ENCODE measurements at regions not wholly inside any gene's neighbourhood (a gene's known extent, or its start where the extent isn't known, plus 50 kb on each side); places are given as distances from the start of the nearest gene placed in this dataset.

DNA sequence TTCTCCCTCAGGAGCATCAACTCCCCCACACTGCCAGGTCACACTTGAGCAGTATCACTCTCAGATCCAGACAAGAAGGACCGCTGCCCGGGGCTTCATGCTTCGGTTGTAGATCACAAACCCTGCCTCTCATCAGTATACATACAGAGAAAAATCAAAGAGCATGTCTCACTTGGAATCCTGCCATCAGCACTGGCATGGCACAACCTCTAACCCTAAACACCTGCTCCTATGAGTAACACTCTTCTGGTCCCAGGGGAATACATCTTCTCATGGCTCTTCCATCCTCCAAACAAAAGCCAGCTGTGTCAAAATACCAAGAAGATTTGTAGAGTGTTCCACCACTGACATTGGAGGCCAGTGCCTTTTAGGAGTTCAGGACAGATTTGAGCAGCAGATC, 84.8 kb upstream of the MIER3 start:
- DNase-seq (ENCODE audit: low read depth) = no peak
- no peak overlapping the region for H3K4me3 ChIP-seq (ENCODE audit: low read depth, low read length)
- TF ChIP-seq, protein P1, sequence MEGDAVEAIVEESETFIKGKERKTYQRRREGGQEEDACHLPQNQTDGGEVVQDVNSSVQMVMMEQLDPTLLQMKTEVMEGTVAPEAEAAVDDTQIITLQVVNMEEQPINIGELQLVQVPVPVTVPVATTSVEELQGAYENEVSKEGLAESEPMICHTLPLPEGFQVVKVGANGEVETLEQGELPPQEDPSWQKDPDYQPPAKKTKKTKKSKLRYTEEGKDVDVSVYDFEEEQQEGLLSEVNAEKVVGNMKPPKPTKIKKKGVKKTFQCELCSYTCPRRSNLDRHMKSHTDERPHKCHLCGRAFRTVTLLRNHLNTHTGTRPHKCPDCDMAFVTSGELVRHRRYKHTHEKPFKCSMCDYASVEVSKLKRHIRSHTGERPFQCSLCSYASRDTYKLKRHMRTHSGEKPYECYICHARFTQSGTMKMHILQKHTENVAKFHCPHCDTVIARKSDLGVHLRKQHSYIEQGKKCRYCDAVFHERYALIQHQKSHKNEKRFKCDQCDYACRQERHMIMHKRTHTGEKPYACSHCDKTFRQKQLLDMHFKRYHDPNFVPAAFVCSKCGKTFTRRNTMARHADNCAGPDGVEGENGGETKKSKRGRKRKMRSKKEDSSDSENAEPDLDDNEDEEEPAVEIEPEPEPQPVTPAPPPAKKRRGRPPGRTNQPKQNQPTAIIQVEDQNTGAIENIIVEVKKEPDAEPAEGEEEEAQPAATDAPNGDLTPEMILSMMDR (IDR thresholded peaks at IDR 0.05; ENCODE audit: insufficient read depth, low read depth, low read length) = no peak

DNA sequence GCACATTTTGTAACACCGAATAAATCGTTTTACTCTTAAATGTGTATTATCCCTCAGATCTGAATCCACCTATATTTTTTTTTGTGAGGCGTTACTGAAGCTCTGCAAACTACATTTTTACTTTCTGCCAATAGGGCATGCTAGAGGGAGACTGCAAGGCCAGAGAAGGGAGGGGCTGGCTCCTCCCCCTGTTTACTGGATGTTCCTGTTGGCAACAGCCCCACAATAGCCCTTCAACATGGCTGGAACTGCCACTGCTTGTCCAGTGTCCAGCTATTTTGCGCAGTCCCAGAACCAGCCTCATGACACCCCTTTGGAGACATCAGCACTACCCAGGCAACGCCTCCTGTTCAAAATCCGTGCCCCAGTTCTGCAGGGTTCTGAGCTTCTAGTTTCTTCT, 85.4 kb upstream of the MIER3 start:
- TF ChIP-seq, protein P1 (IDR thresholded peaks at IDR 0.05; ENCODE audit: insufficient read depth, low read depth, low read length) = no peak
- no peak for DNase-seq (ENCODE audit: low read depth)
- H3K4me3 ChIP-seq (ENCODE audit: low read depth, low read length) = no peak overlapping the region

DNA sequence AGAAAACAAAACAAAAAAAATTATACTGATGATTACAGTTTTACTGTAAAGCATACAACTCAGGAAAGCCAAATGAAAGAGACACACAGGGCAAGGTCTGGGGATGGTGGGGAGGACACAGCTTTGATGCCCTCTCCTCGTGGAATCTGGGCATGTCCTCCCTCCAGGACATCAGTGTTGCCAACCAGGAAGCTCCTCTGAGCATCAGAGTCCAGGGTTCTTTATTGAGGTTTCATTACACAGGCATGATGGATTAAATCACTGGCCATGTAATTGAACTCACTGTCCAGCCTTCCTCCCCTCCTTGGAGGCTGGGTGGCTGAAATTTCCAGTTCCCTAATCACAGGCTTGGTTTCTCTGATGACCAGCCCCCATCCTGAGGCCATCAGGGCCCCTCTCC, 89.6 kb upstream of the MIER3 start:
- TF ChIP-seq, protein P1 (IDR thresholded peaks at IDR 0.05; ENCODE audit: insufficient read depth, low read depth, low read length) = no peak
- no peak overlapping the region for H3K4me3 ChIP-seq (ENCODE audit: low read depth, low read length)
- no peak for DNase-seq (ENCODE audit: low read depth)

DNA sequence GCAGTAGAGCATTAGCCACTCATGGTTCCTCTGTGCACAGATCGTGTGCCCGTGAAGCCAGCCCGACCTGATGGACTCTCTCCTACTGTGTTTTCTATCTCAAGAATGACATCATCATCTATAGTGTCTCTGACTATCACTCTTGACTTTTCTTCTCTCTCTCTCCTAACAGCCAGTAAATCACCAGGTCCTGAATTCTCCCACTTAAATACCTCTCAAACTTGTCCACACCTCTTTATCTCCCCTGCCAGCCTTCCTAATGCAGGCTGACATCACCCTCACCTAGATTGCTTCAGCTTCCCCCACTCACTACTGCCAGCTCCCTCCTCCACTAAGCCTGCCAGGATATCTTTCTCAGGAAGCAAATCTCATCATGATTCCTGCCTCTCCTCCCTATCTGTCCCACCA, 90.6 kb upstream of the MIER3 start:
- TF ChIP-seq, protein P1 (IDR thresholded peaks at IDR 0.05; ENCODE audit: insufficient read depth, low read depth, low read length) = no peak
- no peak overlapping the region for H3K4me3 ChIP-seq (ENCODE audit: low read depth, low read length)
- no peak for DNase-seq (ENCODE audit: low read depth)

DNA sequence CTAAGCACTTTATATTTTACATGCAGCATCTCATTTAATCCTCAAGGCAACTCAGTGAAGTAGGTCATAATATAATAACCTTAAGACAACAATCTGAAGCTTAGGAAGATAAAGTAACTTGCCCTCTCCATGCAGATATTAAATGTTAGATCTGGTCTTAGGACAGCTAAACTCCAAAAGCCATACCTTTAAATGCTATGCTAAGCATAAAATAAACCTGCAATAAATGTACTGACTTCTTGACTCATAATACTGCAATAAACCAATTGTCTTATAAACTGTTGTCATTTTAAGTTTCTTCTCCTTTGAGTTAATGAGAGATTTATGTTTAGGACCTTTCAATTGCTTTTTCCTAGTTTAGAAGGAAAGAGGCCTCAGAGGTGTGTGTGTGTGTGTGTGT, 102.2 kb upstream of the MIER3 start:
- no peak overlapping the region for H3K4me3 ChIP-seq (ENCODE audit: low read depth, low read length)
- TF ChIP-seq, protein P1 (IDR thresholded peaks at IDR 0.05; ENCODE audit: insufficient read depth, low read depth, low read length) = no peak
- no peak for DNase-seq (ENCODE audit: low read depth)

DNA sequence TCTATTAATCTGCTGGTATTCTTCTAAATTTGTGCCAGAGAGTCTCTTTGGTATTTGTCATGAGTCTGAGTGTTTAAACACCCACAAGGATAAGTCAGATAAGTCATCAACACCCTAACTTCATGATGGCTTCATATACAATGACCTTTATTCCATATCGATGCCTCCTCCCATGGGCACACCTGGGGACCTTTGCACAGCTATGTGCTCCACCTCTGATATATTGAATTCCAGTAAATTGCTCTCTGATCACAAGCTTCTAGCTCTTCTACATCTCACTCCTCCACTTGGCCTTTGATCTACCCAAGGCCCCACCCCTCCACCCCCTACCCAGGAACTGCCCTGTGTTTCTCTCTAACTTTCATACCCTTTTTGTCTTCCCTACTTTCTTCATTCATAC, 102.7 kb upstream of the MIER3 start:
- DNase-seq (ENCODE audit: low read depth) = no peak
- H3K4me3 ChIP-seq (ENCODE audit: low read depth, low read length) = no peak overlapping the region
- TF ChIP-seq, protein P1 (IDR thresholded peaks at IDR 0.05; ENCODE audit: insufficient read depth, low read depth, low read length) = no peak

DNA sequence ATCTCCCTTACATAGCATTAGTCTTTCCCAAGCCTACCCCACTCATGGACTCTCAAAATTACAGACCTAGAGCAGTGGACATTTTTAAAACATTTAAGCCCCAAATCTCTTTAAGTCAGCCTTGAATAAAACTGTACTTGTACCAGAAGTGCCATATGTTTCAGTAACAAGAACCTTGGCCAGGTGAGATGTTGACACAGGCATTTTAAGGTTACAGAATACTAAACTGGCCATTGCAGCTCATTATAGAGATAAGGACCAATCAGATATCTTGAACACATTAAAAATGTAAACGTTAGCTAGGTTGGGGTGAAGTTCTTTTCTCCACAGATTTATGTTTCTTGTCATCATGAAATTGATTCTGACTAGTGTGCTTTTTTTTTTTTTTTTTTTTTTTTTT, 103.8 kb upstream of the MIER3 start:
- no peak for DNase-seq (ENCODE audit: low read depth)
- H3K4me3 ChIP-seq (ENCODE audit: low read depth, low read length) = no peak overlapping the region
- TF ChIP-seq, protein P1 (IDR thresholded peaks at IDR 0.05; ENCODE audit: insufficient read depth, low read depth, low read length) = no peak
